Endothelial cell of umbilical vein (primary cell): ENCODE measurements at regions not wholly inside any gene's neighbourhood (a gene's known extent, or its start where the extent isn't known, plus 50 kb on each side); places are given as distances from the start of the nearest gene placed in this dataset.
"Not testable (repeated sequence)": the region's sequence is repeated elsewhere in the genome, so short reads cannot be mapped to it uniquely, and the experiment has no call there.

Experiments used
- BruUV-seq: library from RNA; stranded (reverse); fragments of 400-500 nt; replicated peaks from 2 replicates; lab custom pipeline; 2021; lab: Mats Ljungman, UMichigan
- CTCF ChIA-PET: fragments of 300-600, 350-600 bp; sonication (Branson Sonifier 250); formaldehyde crosslinking; loops from one replicate; lab custom pipeline; 2021; ENCODE audit warnings: antibody characterized with exemption, inconsistent platforms; lab: Charles Lee
- POLR2A ChIA-PET: fragments of 300-600, 350-600 bp; sonication (Branson Sonifier 250); formaldehyde crosslinking; loops from one replicate; lab custom pipeline; 2021; ENCODE audit warnings: antibody characterized with exemption, inconsistent platforms; lab: Charles Lee
- DNase-seq: peaks from one replicate; pipeline ENCODE4 v3.0.0-alpha.2; 2011; ENCODE audit warnings: low read depth, low spot score
- FAIRE-seq: peaks from 2 replicates; lab custom pipeline; 2011; peaks lifted over from hg19 to GRCh38; lab: Jason Lieb, UNC
- H2AFZ ChIP-seq: 2 replicates; pipeline ENCODE4 v1.6.0; 2012; ENCODE audit warnings: low read depth, low read length, control low read depth, inconsistent platforms
- H3K27ac ChIP-seq: 2 replicates; pipeline ENCODE4 v1.5.1; 2011; ENCODE audit warnings: low read depth, mild to moderate bottlenecking, control low read depth, low read length, moderate library complexity; ENCODE audit not compliant: insufficient read depth
- H3K27me3 ChIP-seq, 2 experiments: 2 replicates each; pipeline versions ENCODE4 v1.6.0 to v1.6.1; 2011; ENCODE audit warnings: low read length in 2 of 2, mixed read lengths in 1 of 2; ENCODE audit not compliant: control insufficient read depth in 2 of 2, insufficient read depth in 2 of 2
- H3K36me3 ChIP-seq, 2 experiments: 2 replicates in 1 of 2; 3 replicates in 1 of 2; pipeline ENCODE4 v1.5.1; 2011; ENCODE audit warnings: low read length in 2 of 2, mild to moderate bottlenecking in 1 of 2, moderate library complexity in 1 of 2; ENCODE audit not compliant: control insufficient read depth in 2 of 2, insufficient read depth in 2 of 2; ENCODE audit errors: extremely low read depth in 1 of 2
- H3K4me1 ChIP-seq: 3 replicates; pipeline ENCODE4 v1.5.1; 2011; ENCODE audit warnings: mild to moderate bottlenecking, low read length; ENCODE audit not compliant: control insufficient read depth, insufficient read depth; ENCODE audit errors: extremely low read depth
- H3K4me2 ChIP-seq: 2 replicates; pipeline ENCODE4 v1.6.1; 2011; ENCODE audit warnings: low read length, control low read depth, mixed read lengths; ENCODE audit not compliant: insufficient read depth
- H3K4me3 ChIP-seq, 3 experiments: fragments of 200-600 bp in 1 of 3; sonication (generic), shearing (Covaris generic) in 1 of 3; replicated peaks in 1 of 3; 2 replicates each; pipeline ENCODE4 v1.5.1; 2011 to 2016; ENCODE audit warnings: control low read depth in 3 of 3, low read length in 3 of 3, mild to moderate bottlenecking in 2 of 3, inconsistent platforms in 1 of 3, low read depth in 1 of 3, moderate library complexity in 1 of 3; ENCODE audit not compliant: insufficient read depth in 1 of 3
- H3K79me2 ChIP-seq: 2 replicates; pipeline ENCODE4 v1.6.0; 2012; ENCODE audit warnings: low read length, inconsistent platforms; ENCODE audit not compliant: control insufficient read depth, insufficient read depth
- H3K9ac ChIP-seq: replicated peaks from 2 replicates; pipeline ENCODE3; 2011; ENCODE audit warnings: low read length, control low read depth; ENCODE audit not compliant: insufficient read depth; ENCODE audit errors: extremely low read depth
- H3K9me1 ChIP-seq: replicated peaks from 3 replicates; pipeline ENCODE4 v1.6.0; 2011; ENCODE audit warnings: mild to moderate bottlenecking, low read length; ENCODE audit not compliant: control insufficient read depth, insufficient read depth; ENCODE audit errors: extremely low read depth
- H3K9me3 ChIP-seq: replicated peaks from 2 replicates; pipeline ENCODE4 v1.5.1; 2012; ENCODE audit warnings: low read length, inconsistent platforms; ENCODE audit not compliant: control insufficient read depth, insufficient read depth
- H4K20me1 ChIP-seq: replicated peaks from 2 replicates; pipeline ENCODE3; 2011; ENCODE audit warnings: mild to moderate bottlenecking, low read length; ENCODE audit not compliant: control insufficient read depth, insufficient read depth; ENCODE audit errors: extremely low read depth
- CTCF ChIP-seq, 2 donors: IDR thresholded peaks; 1 replicate in 1 of 2; 2 replicates in 1 of 2; pipeline ENCODE4 v1.5.1; 2011; ENCODE audit warnings: low read length in 2 of 2, mild to moderate bottlenecking in 2 of 2, moderate library complexity in 2 of 2, control low read depth in 1 of 2, inconsistent platforms in 1 of 2, low read depth in 1 of 2; ENCODE audit not compliant: insufficient read depth in 1 of 2; ENCODE audit errors: extremely low read depth in 1 of 2
- EZH2 ChIP-seq: IDR thresholded peaks from 2 replicates; pipeline ENCODE4 v1.6.1; 2012; ENCODE audit warnings: borderline replicate concordance, low read depth, mild to moderate bottlenecking, moderate library complexity, low read length, inconsistent platforms; ENCODE audit not compliant: severe bottlenecking
- FOS ChIP-seq: IDR thresholded peaks from 2 replicates; pipeline ENCODE4 v1.6.1; 2011; ENCODE audit warnings: mild to moderate bottlenecking, low read length, moderate library complexity, borderline replicate concordance; ENCODE audit not compliant: insufficient read depth
- GATA2 ChIP-seq: IDR thresholded peaks from 2 replicates; pipeline ENCODE4 v1.7.0; 2011; ENCODE audit warnings: low read depth, mild to moderate bottlenecking, moderate library complexity, mixed read lengths, low read length; ENCODE audit not compliant: insufficient read length, insufficient read depth
- JUN ChIP-seq: IDR thresholded peaks from 2 replicates; pipeline ENCODE4 v1.6.1; 2011; ENCODE audit warnings: borderline replicate concordance, low read depth; ENCODE audit not compliant: insufficient read length, insufficient read depth
- MAX ChIP-seq: IDR thresholded peaks from 2 replicates; pipeline ENCODE4 v1.6.1; 2011; ENCODE audit not compliant: insufficient read depth, insufficient read length
- MYC ChIP-seq: IDR thresholded peaks from one replicate; pipeline ENCODE4 v1.6.1; 2011; ENCODE audit warnings: mild to moderate bottlenecking, low read depth, low read length
- POLR2AphosphoS5 ChIP-seq: IDR thresholded peaks from 2 replicates; pipeline ENCODE4 v1.6.1; 2012; ENCODE audit warnings: low read depth, mild to moderate bottlenecking, control low read depth, low read length, moderate library complexity; ENCODE audit not compliant: insufficient read depth
- dilution Hi-C: fragments of 300-500 bp; cut with MboI; formaldehyde crosslinking; loops from one replicate; pipeline ENCODE4 v1.15.0; 2019; ENCODE audit warnings: low sequenced_read_pairs; ENCODE audit not compliant: extremely low pct_ligation_motif_present
- intact Hi-C: fragments of 100-400 bp; cut with micrococcal nuclease; formaldehyde crosslinking; loops from one replicate; pipeline ENCODE4 v1.10.0; 2022

- H3K27ac ChIP-seq: no peak overlapping the region
- H3K79me2 ChIP-seq: no peaks in the 10 kb centered on the region
- no peaks in the 10 kb centered on the region for H3K36me3 ChIP-seq
- H3K9me3 ChIP-seq: peaks cover 2% of the 10 kb centered on the region
- DNase-seq: no peak
- H3K4me2 ChIP-seq: no peak overlapping the region
- FAIRE-seq: no peak
- no peak overlapping the region for H2AFZ ChIP-seq
- no TSS peak for BruUV-seq
- intact Hi-C loops: no loop called here
- dilution Hi-C loops: no loop called here
- H3K4me3 ChIP-seq: no peak overlapping the region
- no peaks in the 10 kb centered on the region for H3K4me1 ChIP-seq
- TF ChIP-seq POLR2AphosphoS5 (no peak), MAX (no peak), FOS (no peak), CTCF (IDR thresholded peaks at IDR 0.05; ENCODE audit: extremely low read depth in 1 of 2, insufficient read depth in 1 of 2, low read depth in 1 of 2, low read length in 2 of 2) (no peak), MYC (no peak), JUN (no peak), GATA2 (no peak), EZH2 (no peak)
- no peaks in the 10 kb centered on the region for H3K27me3 ChIP-seq
- CTCF ChIA-PET: no interaction called here
- H4K20me1 ChIP-seq: no peaks in the 10 kb centered on the region
- H3K9me1 ChIP-seq: no peaks in the 10 kb centered on the region
- no peak overlapping the region for H3K9ac ChIP-seq
- POLR2A ChIA-PET: no interaction called here
These were observed 490.4 kb upstream of the ZFP42 start for GRCh38 chr4:187504974-187505797.

- H3K9me1 ChIP-seq, BruUV-seq, H4K20me1 ChIP-seq, H3K27ac ChIP-seq, CTCF ChIA-PET, H3K9me3 ChIP-seq, H2AFZ ChIP-seq, DNase-seq, H3K27me3 ChIP-seq, H3K4me3 ChIP-seq, FAIRE-seq, H3K4me2 ChIP-seq, dilution Hi-C loops, intact Hi-C loops, POLR2A ChIA-PET, H3K79me2 ChIP-seq, H3K4me1 ChIP-seq, H3K36me3 ChIP-seq, H3K9ac ChIP-seq: not testable (repeated sequence)
These were observed 489.8 kb upstream of the ZFP42 start for GRCh38 chr4:187505798-187506141.
